ENCODE measurements at regions not wholly inside any gene's neighbourhood (a gene's known extent, or its start where the extent isn't known, plus 50 kb on each side); places are given as distances from the start of the nearest gene placed in this dataset.

GRCh38 chr2:236505648-236506047 is 64.0 kb upstream of the ACKR3 start:
- WGBS (ENCODE audit: low lambda C conversion rate), result under 1% methylated on average over 2 of the region's 2 CpGs
- Histone ChIP-seq H2AFZ (ENCODE audit: low read length) (no peak overlapping the region), H3K4me1 (ENCODE audit: insufficient read depth, low read length) (no peaks in the 10 kb centered on the region), H3K9ac (ENCODE audit: insufficient read depth, low read depth, low read length) (no peak overlapping the region), H3K27me3 (ENCODE audit: control insufficient read depth in 1 of 2, insufficient read depth in 2 of 2, low read length in 2 of 2) (0 out of 5 replicates have a peak, but pooled peaks cover 0 to 9% of the 10 kb centered on the region in 2 experiments), H3K9me3 (ENCODE audit: low read length) (no peaks in the 10 kb centered on the region), H3K36me3 (replicated peaks in 1 of 2; ENCODE audit: control insufficient read depth in 1 of 2, insufficient read depth in 2 of 2, low read length in 2 of 2) (no peaks in the 10 kb centered on the region), H3K4me2 (ENCODE audit: low read depth, low read length) (no peak overlapping the region), H4K20me1 (ENCODE audit: insufficient read depth, low read length) (no peaks in the 10 kb centered on the region), H3K79me2 (ENCODE audit: insufficient read depth, low read length) (no peaks in the 10 kb centered on the region), H3K27ac (ENCODE audit: extremely low read length, insufficient read depth, low read length) (no peak overlapping the region), H3K4me3 (replicated peaks in 1 of 3; ENCODE audit: insufficient read depth in 1 of 3, low read depth in 2 of 3, low read length in 3 of 3) (no peak overlapping the region)
- no TSS peak for BruUV-seq (replicated peaks)
- CTCF ChIA-PET (ENCODE audit: low intra/inter-chr PET ratio, low total read pairs), result no interaction called here
- intact Hi-C loops (cut with micrococcal nuclease; ENCODE audit: unreplicated experiment), result no loop called here
- ATAC-seq (no peak), DNase-seq (ENCODE audit: low spot score) (no peak), FAIRE-seq (no peak)
- in situ Hi-C loops (cut with HindIII; ENCODE audit: extremely low pct_ligation_motif_present, low pct_unique_long_range_greater_than_20kb), result no loop called here
- POLR2A ChIA-PET, result no interaction called here
- TF ChIP-seq ZHX2 (IDR thresholded peaks at IDR 0.05; ENCODE audit: low read depth), result no peak
- no peak for TF ChIP-seq ZHX2 (CRISPR knock-in tag; IDR thresholded peaks at IDR 0.05; ENCODE audit: borderline replicate concordance)
- TF ChIP-seq, protein P1, sequence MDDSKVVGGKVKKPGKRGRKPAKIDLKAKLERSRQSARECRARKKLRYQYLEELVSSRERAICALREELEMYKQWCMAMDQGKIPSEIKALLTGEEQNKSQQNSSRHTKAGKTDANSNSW (CRISPR knock-in tag; IDR thresholded peaks at IDR 0.05; ENCODE audit: borderline replicate concordance), result no peak
- no peak for TF ChIP-seq ZNF224 (CRISPR knock-in tag; IDR thresholded peaks at IDR 0.05)
- no peak for TF ChIP-seq ZBTB33 (CRISPR knock-in tag; IDR thresholded peaks at IDR 0.05)
- no peak for TF ChIP-seq RFX3 (CRISPR knock-in tag; IDR thresholded peaks at IDR 0.05)
- TF ChIP-seq MIER3 (CRISPR knock-in tag; IDR thresholded peaks at IDR 0.05; ENCODE audit: borderline replicate concordance), result no peak
- no peak for TF ChIP-seq GATA4 (IDR thresholded peaks at IDR 0.05; ENCODE audit: borderline replicate concordance, low read depth)
- no peak for TF ChIP-seq ZNF33B (CRISPR knock-in tag; IDR thresholded peaks at IDR 0.05)
- TF ChIP-seq HNRNPK (IDR thresholded peaks at IDR 0.05; ENCODE audit: low read depth, low read length, poor library complexity, severe bottlenecking), result no peak
- TF ChIP-seq, protein P2, sequence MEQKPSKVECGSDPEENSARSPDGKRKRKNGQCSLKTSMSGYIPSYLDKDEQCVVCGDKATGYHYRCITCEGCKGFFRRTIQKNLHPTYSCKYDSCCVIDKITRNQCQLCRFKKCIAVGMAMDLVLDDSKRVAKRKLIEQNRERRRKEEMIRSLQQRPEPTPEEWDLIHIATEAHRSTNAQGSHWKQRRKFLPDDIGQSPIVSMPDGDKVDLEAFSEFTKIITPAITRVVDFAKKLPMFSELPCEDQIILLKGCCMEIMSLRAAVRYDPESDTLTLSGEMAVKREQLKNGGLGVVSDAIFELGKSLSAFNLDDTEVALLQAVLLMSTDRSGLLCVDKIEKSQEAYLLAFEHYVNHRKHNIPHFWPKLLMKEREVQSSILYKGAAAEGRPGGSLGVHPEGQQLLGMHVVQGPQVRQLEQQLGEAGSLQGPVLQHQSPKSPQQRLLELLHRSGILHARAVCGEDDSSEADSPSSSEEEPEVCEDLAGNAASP (CRISPR knock-in tag; IDR thresholded peaks at IDR 0.05; ENCODE audit: borderline replicate concordance), result no peak
- no peak for TF ChIP-seq NFRKB (IDR thresholded peaks at IDR 0.05)
- TF ChIP-seq ZNF280B (CRISPR knock-in tag; IDR thresholded peaks at IDR 0.05; ENCODE audit: borderline replicate concordance), result no peak
- no peak for TF ChIP-seq HNF4G (IDR thresholded peaks at IDR 0.05; ENCODE audit: borderline replicate concordance, low read depth, low read length)
- no peak for TF ChIP-seq HNF4G (CRISPR knock-in tag; IDR thresholded peaks at IDR 0.05; ENCODE audit: borderline replicate concordance, low read depth)
